HEK293T (cell line): ENCODE measurements at regions not wholly inside any gene's neighbourhood (a gene's known extent, or its start where the extent isn't known, plus 50 kb on each side); places are given as distances from the start of the nearest gene placed in this dataset.

Experiments
- CTBP1 ChIP-seq: fragments of 450-650 bp; IDR thresholded peaks from 2 replicates; pipeline ENCODE4 v1.6.1; 2016; ENCODE audit warnings: borderline replicate concordance
- ELF4 ChIP-seq: fragments of 450-650 bp; IDR thresholded peaks from 2 replicates; pipeline ENCODE4 v1.6.1; 2017; ENCODE audit warnings: antibody characterized with exemption
- FOXM1 ChIP-seq: fragments of 450-650 bp; IDR thresholded peaks from 2 replicates; pipeline ENCODE4 v1.6.1; 2017; ENCODE audit warnings: mild to moderate bottlenecking, borderline replicate concordance
- SP1 ChIP-seq: fragments of 450-650 bp; IDR thresholded peaks from 2 replicates; pipeline ENCODE4 v1.6.1; 2017
- ZNF384 ChIP-seq: fragments of 450-650 bp; IDR thresholded peaks from 2 replicates; pipeline ENCODE4 v1.6.1; 2016

DNA sequence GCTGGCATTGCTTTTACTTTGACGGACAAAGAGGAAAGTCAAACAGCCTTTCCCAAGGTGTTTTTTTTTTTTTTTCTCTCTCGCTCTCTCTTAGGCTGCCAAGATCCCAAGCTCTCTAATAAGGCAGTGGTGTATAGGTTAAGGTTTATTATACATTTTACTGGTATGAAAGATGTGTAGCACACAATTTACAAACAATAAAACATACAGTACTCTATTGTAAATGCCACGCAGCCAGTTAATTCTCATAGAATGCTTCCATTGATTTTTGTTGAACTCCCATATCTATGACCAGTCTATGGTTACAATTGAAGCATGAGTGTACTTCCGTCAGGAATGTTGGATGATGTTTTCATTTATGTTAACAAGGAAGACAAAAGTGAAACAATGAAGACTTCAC is 106.4 kb upstream of the GSC start:
- TF ChIP-seq ELF4 (no peak), FOXM1 (no peak), CTBP1 (no peak), ZNF384 (no peak), SP1 (no peak)
